Skeletal muscle satellite cell (primary cell): ENCODE measurements at regions not wholly inside any gene's neighbourhood (a gene's known extent, or its start where the extent isn't known, plus 50 kb on each side); places are given as distances from the start of the nearest gene placed in this dataset.
"Not testable (repeated sequence)": the region's sequence is repeated elsewhere in the genome, so short reads cannot be mapped to it uniquely, and the experiment has no call there.

Source experiments
- H3K27me3 ChIP-seq: 2 replicates; pipeline ENCODE4 v1.7.0; 2013; ENCODE audit warnings: low read length; ENCODE audit not compliant: control insufficient read depth, insufficient read depth
- H3K36me3 ChIP-seq: 2 replicates; pipeline ENCODE4 v1.7.0; 2013; ENCODE audit warnings: mild to moderate bottlenecking, control low read depth, low read length; ENCODE audit not compliant: insufficient read depth
- H3K4me1 ChIP-seq: 2 replicates; pipeline ENCODE4 v1.7.0; 2013; ENCODE audit warnings: low read length; ENCODE audit not compliant: control insufficient read depth, insufficient read depth
- H3K4me2 ChIP-seq: 2 replicates; pipeline ENCODE4 v1.7.0; 2013; ENCODE audit warnings: mild to moderate bottlenecking, low read length
- H3K4me3 ChIP-seq: 2 replicates; pipeline ENCODE4 v1.7.0; 2013; ENCODE audit warnings: low read length
- H3K9ac ChIP-seq: 2 replicates; pipeline ENCODE4 v1.7.0; 2013; ENCODE audit warnings: mild to moderate bottlenecking, low read depth, low read length, moderate library complexity
- H3K9me3 ChIP-seq: replicated peaks from 2 replicates; pipeline ENCODE4 v1.7.0; 2013; ENCODE audit warnings: mild to moderate bottlenecking, control low read depth, low read length

DNA sequence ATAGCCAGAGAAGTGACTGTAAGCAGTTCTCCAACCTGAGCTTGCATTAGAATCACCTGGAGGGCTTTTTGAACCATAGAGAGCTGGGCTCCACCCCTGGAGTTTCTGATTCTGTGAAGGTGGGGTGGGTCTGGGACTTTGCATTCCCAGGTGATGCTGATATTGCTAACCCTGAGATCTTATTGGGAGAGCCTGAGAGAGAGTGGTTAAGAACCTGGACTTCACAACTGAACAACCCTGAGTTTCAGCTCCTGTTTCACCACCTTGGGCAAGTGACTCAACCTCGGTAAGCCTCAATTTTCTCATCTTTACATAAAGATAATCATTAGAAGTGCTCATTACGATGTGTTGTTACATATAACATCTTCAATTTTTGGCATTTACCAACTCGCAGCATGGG is 498.6 kb downstream of the EBF1 start:
- Histone ChIP-seq H3K4me2 (no peak overlapping the region), H3K9me3 (no peaks in the 10 kb centered on the region), H3K36me3 (no peaks in the 10 kb centered on the region), H3K9ac (no peak overlapping the region), H3K4me3 (no peak overlapping the region), H3K27me3 (no peaks in the 10 kb centered on the region), H3K4me1 (no peaks in the 10 kb centered on the region)

DNA sequence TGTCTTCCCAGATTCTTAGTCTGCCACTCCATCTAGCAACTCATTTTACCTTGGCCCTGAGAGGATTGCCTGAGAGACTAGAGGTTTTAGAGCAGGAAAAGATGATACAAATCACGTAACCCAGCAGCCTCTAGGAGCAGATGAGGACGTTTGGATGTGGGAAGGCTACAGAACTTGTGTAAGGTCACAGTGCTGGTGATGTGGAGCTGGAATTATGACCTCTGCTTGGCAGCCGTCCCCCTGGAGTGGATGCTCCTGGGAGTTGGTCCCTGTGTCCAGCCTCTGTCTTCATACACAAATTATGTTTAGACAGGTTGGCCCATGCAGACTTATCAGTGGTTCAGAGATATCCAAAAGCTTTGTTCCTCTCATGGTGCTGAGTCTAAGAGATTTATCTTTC is 499.0 kb downstream of the EBF1 start:
- no peaks in the 10 kb centered on the region for H3K9me3 ChIP-seq
- no peaks in the 10 kb centered on the region for H3K27me3 ChIP-seq
- H3K4me1 ChIP-seq: no peaks in the 10 kb centered on the region
- no peaks in the 10 kb centered on the region for H3K36me3 ChIP-seq
- H3K4me3 ChIP-seq: no peak overlapping the region
- no peak overlapping the region for H3K4me2 ChIP-seq
- H3K9ac ChIP-seq: no peak overlapping the region

DNA sequence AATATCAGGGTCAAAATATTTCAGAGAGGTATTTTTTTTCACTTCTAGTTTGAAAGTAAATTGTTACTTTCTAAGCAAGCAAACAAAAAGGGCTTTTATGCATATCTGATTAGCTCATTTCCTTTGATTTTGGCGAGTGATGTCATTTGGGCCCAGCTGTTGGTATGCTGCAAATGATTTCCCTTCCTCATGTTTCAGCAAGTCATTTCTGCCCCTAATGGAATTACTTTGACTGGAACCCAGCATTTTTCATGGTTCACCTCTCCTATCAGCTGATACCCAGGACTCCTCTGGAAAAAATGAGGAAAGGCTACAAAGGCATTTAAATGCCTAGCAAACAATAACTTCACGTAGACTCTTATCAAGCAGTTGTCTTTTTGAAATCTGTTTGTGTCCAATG is 500.6 kb downstream of the EBF1 start:
- Histone ChIP-seq H3K27me3 (no peaks in the 10 kb centered on the region), H3K4me1 (no peaks in the 10 kb centered on the region)

DNA sequence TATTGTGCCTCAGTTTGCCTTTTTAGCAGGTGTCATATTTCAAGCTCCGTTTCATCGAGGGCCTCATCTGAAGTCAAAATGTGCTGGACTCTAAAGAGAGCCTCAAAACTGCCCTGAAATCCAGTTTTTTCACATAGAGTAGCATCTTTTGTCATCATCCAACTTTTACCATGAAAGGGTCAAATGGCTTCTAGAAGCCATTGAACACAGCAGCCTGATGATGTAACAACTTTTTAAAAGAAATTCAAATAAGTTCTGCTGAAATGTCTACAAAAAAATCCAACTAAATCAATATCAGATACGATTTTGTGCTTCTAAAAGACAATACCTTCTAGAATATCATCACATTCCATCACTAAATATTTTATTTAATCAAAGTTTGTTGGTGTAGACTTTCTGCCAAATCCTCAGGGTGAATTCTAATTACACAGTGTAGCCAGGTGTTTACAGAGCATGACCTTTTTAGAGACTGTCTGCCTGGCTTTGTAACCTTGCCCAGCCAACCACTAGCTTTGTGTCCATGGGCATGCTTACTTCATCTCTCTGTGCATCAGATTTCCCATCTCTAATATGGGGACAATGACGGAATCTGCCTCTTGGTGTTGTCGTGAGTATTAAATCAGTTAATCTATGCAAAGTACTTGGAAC is 505.0 kb downstream of the EBF1 start:
- Histone ChIP-seq H3K9me3 (no peaks in the 10 kb centered on the region), H3K4me2 (no peak overlapping the region), H3K4me3 (no peak overlapping the region), H3K27me3 (no peaks in the 10 kb centered on the region), H3K9ac (no peak overlapping the region), H3K4me1 (no peaks in the 10 kb centered on the region), H3K36me3 (no peaks in the 10 kb centered on the region)

More for the DNA sequence above, 500.6 kb downstream of the EBF1 start:
- Histone ChIP-seq H3K36me3 (no peaks in the 10 kb centered on the region), H3K9me3 (no peaks in the 10 kb centered on the region), H3K4me2 (no peak overlapping the region), H3K4me3 (no peak overlapping the region), H3K9ac (no peak overlapping the region)

DNA sequence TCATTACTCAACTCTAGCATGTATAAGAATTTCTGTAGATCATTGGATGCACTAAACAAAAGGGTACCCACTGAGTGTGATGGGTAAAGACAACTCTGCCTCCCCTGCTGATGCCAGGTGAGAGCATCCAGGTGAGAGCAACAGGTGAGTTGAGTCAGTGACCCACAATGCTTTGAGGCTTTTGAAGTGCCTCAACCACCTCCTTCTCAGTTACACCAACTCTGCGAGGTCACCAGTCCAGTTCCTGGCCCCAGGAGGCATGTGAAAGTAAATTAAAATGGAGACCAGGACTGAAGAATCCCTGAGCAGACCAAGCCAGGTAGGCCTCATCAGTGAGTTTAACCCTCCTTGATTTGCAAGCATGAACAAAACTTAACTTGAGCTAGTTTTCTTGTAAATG is 505.8 kb downstream of the EBF1 start:
- Histone ChIP-seq H3K9me3 (no peaks in the 10 kb centered on the region), H3K4me1 (no peaks in the 10 kb centered on the region), H3K9ac (no peak overlapping the region), H3K36me3 (no peaks in the 10 kb centered on the region), H3K4me3 (no peak overlapping the region), H3K27me3 (no peaks in the 10 kb centered on the region), H3K4me2 (no peak overlapping the region)

DNA sequence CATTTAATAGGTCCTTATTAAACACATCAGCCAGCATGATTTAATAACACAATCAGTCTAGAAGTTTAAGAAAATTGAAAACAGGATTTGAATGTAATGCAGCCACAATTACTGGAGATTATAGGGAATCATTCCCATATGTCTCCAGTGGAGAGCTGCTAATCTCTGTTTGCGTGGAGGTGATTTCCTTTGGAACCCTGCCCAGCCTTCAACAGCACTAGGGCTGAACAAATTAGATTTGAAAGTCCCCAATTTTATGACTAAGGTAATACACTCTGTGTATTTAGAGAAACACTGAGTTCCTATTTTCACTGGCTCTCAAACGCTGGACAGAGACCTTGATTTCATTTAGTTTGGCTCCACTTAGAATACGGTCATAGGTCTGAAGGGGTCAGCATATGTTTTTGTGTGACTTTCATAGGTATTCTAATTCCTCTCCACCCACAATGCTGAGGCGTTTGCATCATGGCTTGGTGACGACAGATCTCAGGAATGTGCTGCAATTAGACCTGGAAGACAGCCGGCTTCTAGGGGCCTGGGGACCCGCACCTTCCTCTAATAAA is 508.3 kb downstream of the EBF1 start:
- H3K4me3 ChIP-seq: no peak overlapping the region
- no peaks in the 10 kb centered on the region for H3K36me3 ChIP-seq
- H3K27me3 ChIP-seq: no peaks in the 10 kb centered on the region
- no peaks in the 10 kb centered on the region for H3K9me3 ChIP-seq
- H3K4me2 ChIP-seq: no peak overlapping the region
- no peaks in the 10 kb centered on the region for H3K4me1 ChIP-seq
- H3K9ac ChIP-seq: no peak overlapping the region

DNA sequence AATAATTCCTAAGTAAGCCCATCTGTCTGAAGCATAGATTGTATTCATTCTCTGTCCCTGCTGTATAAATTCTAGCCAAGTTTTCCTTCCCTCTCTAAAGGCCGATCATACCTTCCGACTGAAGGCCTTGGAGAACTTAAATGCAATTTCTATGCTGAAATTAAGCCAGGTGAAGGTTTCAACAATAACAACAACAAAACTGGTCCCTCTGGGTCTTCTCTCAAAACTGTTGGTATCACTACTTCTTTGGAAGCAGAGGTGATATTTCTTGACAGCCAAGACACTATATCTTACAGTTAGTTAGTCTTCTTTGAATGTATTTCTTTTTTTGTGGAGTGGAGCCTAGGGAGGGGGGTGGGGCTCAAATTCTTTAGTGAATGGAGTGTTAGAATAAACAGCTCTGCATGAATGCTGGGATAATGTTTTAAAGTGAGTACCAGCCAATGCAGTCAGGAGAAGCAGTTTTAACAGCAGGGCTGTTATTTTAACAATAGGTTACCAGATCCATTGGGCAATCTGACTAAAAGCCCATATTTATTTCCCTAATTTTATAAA is 508.9 kb downstream of the EBF1 start:
- H3K4me1 ChIP-seq: no peaks in the 10 kb centered on the region
- H3K9ac ChIP-seq: no peak overlapping the region
- no peak overlapping the region for H3K4me2 ChIP-seq
- no peak overlapping the region for H3K4me3 ChIP-seq
- no peaks in the 10 kb centered on the region for H3K36me3 ChIP-seq
- H3K27me3 ChIP-seq: no peaks in the 10 kb centered on the region
- H3K9me3 ChIP-seq: no peaks in the 10 kb centered on the region

DNA sequence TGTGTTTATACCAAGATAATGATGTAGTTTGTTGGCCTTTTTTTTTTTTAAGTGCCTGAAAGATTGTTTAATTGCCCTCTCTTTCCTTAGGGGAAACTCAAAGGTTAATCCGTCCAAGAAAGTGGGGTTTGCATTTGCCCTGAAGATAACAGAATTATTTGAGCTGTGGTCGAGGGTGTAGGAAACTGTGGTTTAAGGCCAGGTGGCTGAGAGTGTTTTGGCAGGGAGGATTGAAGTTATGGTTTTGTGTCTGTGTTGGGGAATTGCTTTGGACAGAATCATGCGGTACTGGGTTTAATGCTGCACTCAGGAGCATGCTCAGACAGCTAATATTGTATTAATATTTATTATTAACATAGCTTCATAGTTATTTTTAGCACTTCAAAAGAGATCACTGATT is 509.8 kb downstream of the EBF1 start:
- no peak overlapping the region for H3K4me2 ChIP-seq
- H3K36me3 ChIP-seq: no peaks in the 10 kb centered on the region
- no peak overlapping the region for H3K9ac ChIP-seq
- no peaks in the 10 kb centered on the region for H3K4me1 ChIP-seq
- no peak overlapping the region for H3K4me3 ChIP-seq
- H3K27me3 ChIP-seq: no peaks in the 10 kb centered on the region
- no peaks in the 10 kb centered on the region for H3K9me3 ChIP-seq

DNA sequence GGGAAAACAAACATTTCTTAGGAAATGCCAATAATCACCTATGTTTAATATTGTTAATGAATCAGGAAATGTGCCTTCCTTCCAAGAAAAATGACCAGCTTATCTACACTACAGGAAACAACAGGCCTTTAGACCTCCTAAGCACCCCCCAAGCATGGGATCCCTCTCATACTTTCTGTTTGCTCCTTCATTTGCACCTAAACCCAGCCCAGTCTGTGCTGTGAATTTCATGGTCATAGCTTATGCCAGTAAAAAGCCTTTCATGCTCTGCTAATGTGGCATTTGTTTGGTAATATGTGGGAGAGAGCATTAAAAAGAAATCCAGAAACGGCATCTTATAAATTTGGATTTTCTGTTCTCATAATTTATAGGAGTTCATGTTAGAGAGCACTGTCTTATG is 511.1 kb downstream of the EBF1 start:
- H3K4me1 ChIP-seq: no peaks in the 10 kb centered on the region
- H3K9me3 ChIP-seq: no peaks in the 10 kb centered on the region
- no peak overlapping the region for H3K4me2 ChIP-seq
- H3K36me3 ChIP-seq: no peaks in the 10 kb centered on the region
- H3K27me3 ChIP-seq: no peaks in the 10 kb centered on the region
- no peak overlapping the region for H3K9ac ChIP-seq
- no peak overlapping the region for H3K4me3 ChIP-seq

DNA sequence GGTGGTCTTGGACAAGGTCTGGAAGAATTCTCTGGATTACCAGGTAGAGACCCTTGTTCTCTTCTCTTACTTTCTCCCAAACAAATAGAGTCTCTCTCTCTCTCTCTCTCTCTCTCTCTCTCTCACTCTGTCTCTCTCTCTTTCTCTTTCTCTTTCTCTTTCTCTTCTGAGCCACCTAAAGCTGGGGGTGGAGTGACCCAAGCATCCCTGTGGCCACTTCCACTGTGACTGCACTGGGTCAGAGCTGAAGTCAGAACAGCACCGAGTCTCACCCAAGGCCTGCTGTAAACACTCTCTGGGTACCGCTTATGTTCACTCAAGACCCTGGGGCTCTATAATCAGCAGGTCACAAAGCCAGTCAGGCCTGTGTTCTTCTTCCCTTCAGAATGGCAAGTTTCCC is 513.7 kb downstream of the EBF1 start:
- Histone ChIP-seq H3K27me3 (no peaks in the 10 kb centered on the region), H3K9me3 (no peaks in the 10 kb centered on the region), H3K4me2 (no peak overlapping the region), H3K4me3 (no peak overlapping the region), H3K36me3 (no peaks in the 10 kb centered on the region), H3K4me1 (no peaks in the 10 kb centered on the region), H3K9ac (no peak overlapping the region)

DNA sequence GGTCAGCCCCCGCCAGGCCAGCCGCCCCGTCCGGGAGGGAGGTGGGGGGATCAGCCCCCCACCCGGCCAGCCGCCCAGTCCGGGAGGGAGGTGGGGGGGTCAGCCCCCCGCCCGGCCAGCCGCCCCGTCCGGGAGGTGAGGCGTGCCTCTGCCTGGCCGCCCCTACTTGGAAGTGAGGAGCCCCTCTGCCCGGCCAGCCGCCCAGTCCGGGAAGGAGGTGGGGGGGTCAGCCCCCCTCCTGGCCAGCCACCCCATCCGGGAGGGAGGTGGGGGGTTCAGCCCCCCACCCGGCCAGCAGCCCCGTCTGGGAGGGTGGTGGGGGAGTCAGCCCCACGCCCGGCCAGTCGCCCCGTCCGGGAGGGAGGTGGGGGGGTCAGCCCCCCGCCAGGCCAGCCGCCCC is 517.0 kb downstream of the EBF1 start:
- not testable (repeated sequence) for H3K4me1 ChIP-seq, H3K27me3 ChIP-seq, H3K36me3 ChIP-seq, H3K4me3 ChIP-seq, H3K9ac ChIP-seq, H3K9me3 ChIP-seq, H3K4me2 ChIP-seq

DNA sequence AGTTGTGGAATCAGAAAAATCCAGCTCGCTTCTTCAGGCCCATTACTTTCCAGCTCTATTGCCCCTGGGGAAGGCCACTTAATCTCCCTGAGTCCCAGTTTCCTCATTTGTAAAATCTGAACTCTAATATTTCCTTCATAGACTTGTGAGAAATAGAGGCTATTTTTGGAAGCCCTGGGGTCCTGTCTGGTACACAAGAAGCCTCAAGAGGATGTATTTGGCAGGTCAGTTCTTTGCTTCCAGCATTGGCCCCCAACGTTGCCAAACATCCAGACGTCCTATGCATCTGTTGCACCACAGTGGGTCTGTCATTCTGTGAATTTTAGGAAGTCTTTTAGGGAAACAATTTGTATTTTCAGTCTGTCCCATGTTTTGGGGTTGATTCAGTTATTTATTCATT is 525.9 kb downstream of the EBF1 start:
- no peaks in the 10 kb centered on the region for H3K36me3 ChIP-seq
- no peak overlapping the region for H3K4me3 ChIP-seq
- no peaks in the 10 kb centered on the region for H3K9me3 ChIP-seq
- H3K9ac ChIP-seq: no peak overlapping the region
- H3K27me3 ChIP-seq: peaks cover 2% of the 10 kb centered on the region
- no peak overlapping the region for H3K4me2 ChIP-seq
- H3K4me1 ChIP-seq: no peaks in the 10 kb centered on the region
